NT2/D1 (cell line): ENCODE measurements at regions not wholly inside any gene's neighbourhood (a gene's known extent, or its start where the extent isn't known, plus 50 kb on each side); places are given as distances from the start of the nearest gene placed in this dataset.

ENCODE experiments used
- SUZ12 ChIP-seq: IDR thresholded peaks from 2 replicates; pipeline ENCODE4 v1.6.1; 2011; ENCODE audit not compliant: insufficient read length, insufficient read depth; ENCODE audit errors: extremely low read depth
- YY1 ChIP-seq: IDR thresholded peaks from 2 replicates; pipeline ENCODE4 v1.6.1; 2011; ENCODE audit not compliant: insufficient read length, insufficient read depth

DNA sequence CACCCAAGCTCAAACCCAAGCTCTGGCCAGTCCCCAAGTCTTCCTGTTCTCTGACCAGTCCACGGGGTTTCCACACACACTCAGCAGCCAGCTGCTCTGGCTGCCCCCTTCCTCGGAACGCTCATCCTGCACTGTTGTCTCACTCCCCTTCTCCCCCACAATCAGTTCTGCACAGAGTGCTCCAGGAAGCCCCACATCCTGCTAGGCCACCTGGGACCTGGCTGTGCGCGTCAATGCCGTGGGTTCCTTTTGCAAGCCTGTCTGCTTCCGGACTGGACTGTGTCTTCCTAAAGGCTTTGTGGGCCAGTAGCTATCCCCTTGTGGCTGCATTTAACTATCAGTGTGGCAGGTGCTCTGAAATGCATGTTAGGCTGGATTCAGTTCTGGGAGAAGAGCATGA lies 605.0 kb upstream of the RAB6C start:
- TF ChIP-seq SUZ12 (no peak), YY1 (no peak)
